ENCODE measurements at regions not wholly inside any gene's neighbourhood (a gene's known extent, or its start where the extent isn't known, plus 50 kb on each side); places are given as distances from the start of the nearest gene placed in this dataset.

- Mint-ChIP-seq H3K9me3 (no peaks in the 10 kb centered on the region), H3K27ac (no peak overlapping the region), H3K36me3 (ENCODE audit: low read depth) (no peaks in the 10 kb centered on the region), H3K27me3 (ENCODE audit: low read depth) (peaks cover 7% of the 10 kb centered on the region), H3K4me3 (ENCODE audit: low read depth) (no peak overlapping the region), H3K4me1 (ENCODE audit: low read depth) (no peaks in the 10 kb centered on the region)
- no peak for DNase-seq (ENCODE audit: low spot score)
- intact Hi-C loops (cut with micrococcal nuclease) = no loop called here
Measured at GRCh38 chr7:116418524-116418923, 81.0 kb upstream of the CAV2 start.

- intact Hi-C loops (cut with micrococcal nuclease) = no loop called here
- H3K4me3 Mint-ChIP-seq (ENCODE audit: low read depth) = no peak overlapping the region
- H3K27me3 Mint-ChIP-seq (ENCODE audit: low read depth) = peaks cover 7% of the 10 kb centered on the region
- no peaks in the 10 kb centered on the region for H3K4me1 Mint-ChIP-seq (ENCODE audit: low read depth)
- H3K27ac Mint-ChIP-seq = no peak overlapping the region
- no peaks in the 10 kb centered on the region for H3K36me3 Mint-ChIP-seq (ENCODE audit: low read depth)
- DNase-seq (ENCODE audit: low spot score) = no peak
- no peaks in the 10 kb centered on the region for H3K9me3 Mint-ChIP-seq
Measured at GRCh38 chr7:116420003-116420402, 79.5 kb upstream of the CAV2 start.

GRCh38 chr7:116421298-116421697, 78.2 kb upstream of the CAV2 start:
- no peaks in the 10 kb centered on the region for H3K9me3 Mint-ChIP-seq
- H3K4me3 Mint-ChIP-seq (ENCODE audit: low read depth) = no peak overlapping the region
- DNase-seq (ENCODE audit: low spot score) = no peak
- no peaks in the 10 kb centered on the region for H3K36me3 Mint-ChIP-seq (ENCODE audit: low read depth)
- H3K27ac Mint-ChIP-seq = no peak overlapping the region
- intact Hi-C loops (cut with micrococcal nuclease) = no loop called here
- no peaks in the 10 kb centered on the region for H3K4me1 Mint-ChIP-seq (ENCODE audit: low read depth)
- H3K27me3 Mint-ChIP-seq (ENCODE audit: low read depth) = peaks cover 7% of the 10 kb centered on the region

- no peaks in the 10 kb centered on the region for H3K36me3 Mint-ChIP-seq (ENCODE audit: low read depth)
- intact Hi-C loops (cut with micrococcal nuclease) = no loop called here
- H3K4me3 Mint-ChIP-seq (ENCODE audit: low read depth) = no peak overlapping the region
- H3K27ac Mint-ChIP-seq = no peak overlapping the region
- H3K9me3 Mint-ChIP-seq = no peaks in the 10 kb centered on the region
- no peaks in the 10 kb centered on the region for H3K4me1 Mint-ChIP-seq (ENCODE audit: low read depth)
- no peak for DNase-seq (ENCODE audit: low spot score)
- H3K27me3 Mint-ChIP-seq (ENCODE audit: low read depth) = peaks cover 7% of the 10 kb centered on the region
Measured at GRCh38 chr7:116422683-116423082, 76.9 kb upstream of the CAV2 start.

GRCh38 chr7:116423499-116423898, 76.0 kb upstream of the CAV2 start:
- no peak overlapping the region for H3K27ac Mint-ChIP-seq
- no peaks in the 10 kb centered on the region for H3K9me3 Mint-ChIP-seq
- H3K27me3 Mint-ChIP-seq (ENCODE audit: low read depth) = peaks cover 6% of the 10 kb centered on the region
- intact Hi-C loops (cut with micrococcal nuclease) = no loop called here
- H3K4me3 Mint-ChIP-seq (ENCODE audit: low read depth) = no peak overlapping the region
- DNase-seq (ENCODE audit: low spot score) = no peak
- no peaks in the 10 kb centered on the region for H3K4me1 Mint-ChIP-seq (ENCODE audit: low read depth)
- H3K36me3 Mint-ChIP-seq (ENCODE audit: low read depth) = no peaks in the 10 kb centered on the region

GRCh38 chr7:116425647-116426209, 73.8 kb upstream of the CAV2 start:
- intact Hi-C loops (cut with micrococcal nuclease) = no loop called here
- H3K4me1 Mint-ChIP-seq (ENCODE audit: low read depth) = no peaks in the 10 kb centered on the region
- no peak overlapping the region for H3K4me3 Mint-ChIP-seq (ENCODE audit: low read depth)
- H3K27me3 Mint-ChIP-seq (ENCODE audit: low read depth) = no peaks in the 10 kb centered on the region
- H3K27ac Mint-ChIP-seq = no peak overlapping the region
- DNase-seq (ENCODE audit: low spot score) = no peak
- H3K9me3 Mint-ChIP-seq = no peaks in the 10 kb centered on the region
- H3K36me3 Mint-ChIP-seq (ENCODE audit: low read depth) = no peaks in the 10 kb centered on the region

GRCh38 chr7:116426428-116427156, 72.9 kb upstream of the CAV2 start:
- H3K4me1 Mint-ChIP-seq (ENCODE audit: low read depth) = no peaks in the 10 kb centered on the region
- H3K4me3 Mint-ChIP-seq (ENCODE audit: low read depth) = no peak overlapping the region
- DNase-seq (ENCODE audit: low spot score) = no peak
- no peaks in the 10 kb centered on the region for H3K27me3 Mint-ChIP-seq (ENCODE audit: low read depth)
- intact Hi-C loops (cut with micrococcal nuclease) = no loop called here
- H3K27ac Mint-ChIP-seq = no peak overlapping the region
- H3K9me3 Mint-ChIP-seq = no peaks in the 10 kb centered on the region
- no peaks in the 10 kb centered on the region for H3K36me3 Mint-ChIP-seq (ENCODE audit: low read depth)

GRCh38 chr7:116429986-116430619, 69.4 kb upstream of the CAV2 start:
- Mint-ChIP-seq H3K36me3 (ENCODE audit: low read depth) (no peaks in the 10 kb centered on the region), H3K4me1 (ENCODE audit: low read depth) (no peaks in the 10 kb centered on the region), H3K9me3 (no peaks in the 10 kb centered on the region), H3K27ac (no peak overlapping the region), H3K4me3 (ENCODE audit: low read depth) (no peak overlapping the region), H3K27me3 (ENCODE audit: low read depth) (no peaks in the 10 kb centered on the region)
- no peak for DNase-seq (ENCODE audit: low spot score)
- intact Hi-C loops (cut with micrococcal nuclease) = no loop called here

- H3K36me3 Mint-ChIP-seq (ENCODE audit: low read depth) = no peaks in the 10 kb centered on the region
- no peaks in the 10 kb centered on the region for H3K27me3 Mint-ChIP-seq (ENCODE audit: low read depth)
- H3K4me3 Mint-ChIP-seq (ENCODE audit: low read depth) = no peak overlapping the region
- no peaks in the 10 kb centered on the region for H3K9me3 Mint-ChIP-seq
- no peak for DNase-seq (ENCODE audit: low spot score)
- no peak overlapping the region for H3K27ac Mint-ChIP-seq
- H3K4me1 Mint-ChIP-seq (ENCODE audit: low read depth) = no peaks in the 10 kb centered on the region
- intact Hi-C loops (cut with micrococcal nuclease) = no loop called here
Measured at GRCh38 chr7:116431787-116432526, 67.6 kb upstream of the CAV2 start.

- H3K27me3 Mint-ChIP-seq (ENCODE audit: low read depth) = no peaks in the 10 kb centered on the region
- H3K4me3 Mint-ChIP-seq (ENCODE audit: low read depth) = no peak overlapping the region
- no peak for DNase-seq (ENCODE audit: low spot score)
- H3K4me1 Mint-ChIP-seq (ENCODE audit: low read depth) = no peaks in the 10 kb centered on the region
- no peaks in the 10 kb centered on the region for H3K9me3 Mint-ChIP-seq
- intact Hi-C loops (cut with micrococcal nuclease) = no loop called here
- no peak overlapping the region for H3K27ac Mint-ChIP-seq
- H3K36me3 Mint-ChIP-seq (ENCODE audit: low read depth) = no peaks in the 10 kb centered on the region
Measured at GRCh38 chr7:116432527-116432916, 67.0 kb upstream of the CAV2 start.

- H3K27me3 Mint-ChIP-seq (ENCODE audit: low read depth) = no peaks in the 10 kb centered on the region
- intact Hi-C loops (cut with micrococcal nuclease) = no loop called here
- no peak overlapping the region for H3K27ac Mint-ChIP-seq
- H3K4me1 Mint-ChIP-seq (ENCODE audit: low read depth) = no peaks in the 10 kb centered on the region
- no peaks in the 10 kb centered on the region for H3K36me3 Mint-ChIP-seq (ENCODE audit: low read depth)
- DNase-seq (ENCODE audit: low spot score) = no peak
- H3K9me3 Mint-ChIP-seq = no peaks in the 10 kb centered on the region
- H3K4me3 Mint-ChIP-seq (ENCODE audit: low read depth) = no peak overlapping the region
Measured at GRCh38 chr7:116433246-116433645, 66.3 kb upstream of the CAV2 start.

GRCh38 chr7:116434820-116435341, 64.7 kb upstream of the CAV2 start:
- Mint-ChIP-seq H3K4me3 (ENCODE audit: low read depth) (no peak overlapping the region), H3K27me3 (ENCODE audit: low read depth) (peaks cover 2% of the 10 kb centered on the region), H3K4me1 (ENCODE audit: low read depth) (no peaks in the 10 kb centered on the region), H3K36me3 (ENCODE audit: low read depth) (no peaks in the 10 kb centered on the region), H3K9me3 (no peaks in the 10 kb centered on the region), H3K27ac (no peak overlapping the region)
- DNase-seq (ENCODE audit: low spot score) = no peak
- intact Hi-C loops (cut with micrococcal nuclease) = no loop called here
